Stimulated activated naive CD8-positive, alpha-beta T cell treated with anti-CD3 and anti-CD28 coated beads, Interleukin-15, Interleukin-2, amounts not matched to agents 100 U/mL and 50 U/mL, for 24 hours (primary cell): ENCODE measurements at regions not wholly inside any gene's neighbourhood (a gene's known extent, or its start where the extent isn't known, plus 50 kb on each side); places are given as distances from the start of the nearest gene placed in this dataset.

Source experiments
- ATAC-seq: fragments of 150-1000 bp; cut with Tn5 transposase; one replicate; pipeline ENCODE4 v1.10.0; 2021
- DNase-seq: peaks from one replicate; pipeline ENCODE4 v3.0.0; 2021

GRCh38 chr4:23245203-23245832 lies 552.6 kb downstream of the GBA3 start:
- no peak for ATAC-seq
- no peak for DNase-seq

- ATAC-seq (no peak), DNase-seq (no peak)
Measured at GRCh38 chr4:23242962-23243361, 550.2 kb downstream of the GBA3 start.

- DNase-seq, result no peak
- ATAC-seq, result no peak
Measured at GRCh38 chr4:23241408-23241807, 548.7 kb downstream of the GBA3 start.

- ATAC-seq, result no peak
Measured at GRCh38 chr4:23238848-23239247, 546.1 kb downstream of the GBA3 start.

GRCh38 chr4:23237771-23238170 lies 545.0 kb downstream of the GBA3 start:
- ATAC-seq, result no peak
- DNase-seq, result no peak

More at GRCh38 chr4:23238848-23239247, 546.1 kb downstream of the GBA3 start:
- no peak for DNase-seq

- DNase-seq, result no peak
- no peak for ATAC-seq
Measured at GRCh38 chr4:23235628-23236390, 543.1 kb downstream of the GBA3 start.

GRCh38 chr4:23234716-23235115 lies 542.0 kb downstream of the GBA3 start:
- ATAC-seq (no peak), DNase-seq (no peak)

GRCh38 chr4:23234018-23234417 lies 541.3 kb downstream of the GBA3 start:
- ATAC-seq (no peak), DNase-seq (no peak)

- no peak for DNase-seq
- ATAC-seq, result no peak
Measured at GRCh38 chr4:23233596-23233995, 540.9 kb downstream of the GBA3 start.

- no peak for ATAC-seq
- DNase-seq, result no peak
Measured at GRCh38 chr4:23232987-23233386, 540.2 kb downstream of the GBA3 start.

GRCh38 chr4:23225564-23225963 lies 532.8 kb downstream of the GBA3 start:
- ATAC-seq, result no peak
- DNase-seq, result no peak

- ATAC-seq (no peak), DNase-seq (no peak)
Measured at GRCh38 chr4:23224684-23225420, 532.1 kb downstream of the GBA3 start.

- ATAC-seq (no peak), DNase-seq (no peak)
Measured at GRCh38 chr4:23220911-23221310, 528.2 kb downstream of the GBA3 start.

GRCh38 chr4:23219779-23220408 lies 527.2 kb downstream of the GBA3 start:
- ATAC-seq, result no peak
- DNase-seq, result no peak

- ATAC-seq, result no peak
Measured at GRCh38 chr4:23213198-23213597, 520.5 kb downstream of the GBA3 start.

GRCh38 chr4:23212558-23212957 lies 519.8 kb downstream of the GBA3 start:
- ATAC-seq (no peak), DNase-seq (no peak)

More at GRCh38 chr4:23213198-23213597, 520.5 kb downstream of the GBA3 start:
- DNase-seq, result no peak

- DNase-seq (no peak), ATAC-seq (no peak)
Measured at GRCh38 chr4:23207059-23207458, 514.3 kb downstream of the GBA3 start.

- no peak for ATAC-seq
- DNase-seq, result no peak
Measured at GRCh38 chr4:23202712-23203247, 510.0 kb downstream of the GBA3 start.

GRCh38 chr4:23194751-23195150 lies 502.0 kb downstream of the GBA3 start:
- DNase-seq, result no peak

GRCh38 chr4:23174179-23174578 lies 481.4 kb downstream of the GBA3 start:
- DNase-seq (no peak), ATAC-seq (no peak)

More at GRCh38 chr4:23194751-23195150, 502.0 kb downstream of the GBA3 start:
- ATAC-seq, result no peak

GRCh38 chr4:23171976-23172375 lies 479.2 kb downstream of the GBA3 start:
- DNase-seq, result no peak
- no peak for ATAC-seq

- DNase-seq (no peak), ATAC-seq (no peak)
Measured at GRCh38 chr4:23169608-23170311, 477.0 kb downstream of the GBA3 start.
